ENCODE measurements at regions not wholly inside any gene's neighbourhood (a gene's known extent, or its start where the extent isn't known, plus 50 kb on each side); places are given as distances from the start of the nearest gene placed in this dataset.

DNA sequence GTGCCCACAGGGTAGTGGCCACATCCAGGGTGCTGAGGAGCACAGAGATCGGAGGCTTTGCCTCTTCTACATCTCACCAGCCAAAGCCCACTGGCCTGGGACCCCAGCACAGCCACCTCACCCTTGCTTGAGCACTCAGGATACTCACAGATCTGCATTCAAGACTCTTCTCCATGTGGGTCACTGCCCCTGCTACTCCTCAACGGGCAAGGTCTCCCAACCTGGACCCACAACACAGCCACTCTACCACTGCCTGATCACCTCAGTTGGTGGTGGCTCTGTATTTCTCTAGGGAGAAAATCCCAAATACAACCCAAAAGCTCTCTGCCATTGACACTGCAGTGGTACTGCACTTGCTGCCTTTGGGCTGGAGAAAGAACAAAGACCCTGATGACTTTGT is 190.3 kb upstream of the KLHL4 start:
- TF ChIP-seq CTCF (IDR thresholded peaks at IDR 0.05) = no peak
- no peak for TF ChIP-seq POLR2A (IDR thresholded peaks at IDR 0.05)
